ENCODE measurements at regions not wholly inside any gene's neighbourhood (a gene's known extent, or its start where the extent isn't known, plus 50 kb on each side); places are given as distances from the start of the nearest gene placed in this dataset.

GRCh38 chr2:228644199-228644598 is 462.7 kb upstream of the SPHKAP start:
- TF ChIP-seq CTCF (IDR thresholded peaks at IDR 0.05; ENCODE audit: low read depth, low read length, missing input control) (no peak), JUND (IDR thresholded peaks at IDR 0.05) (no peak), MAX (IDR thresholded peaks at IDR 0.05) (no peak), REST (IDR thresholded peaks at IDR 0.05) (no peak), TAF1 (conservative IDR thresholded peaks at IDR 0.05) (no peak), ATF3 (IDR thresholded peaks at IDR 0.05) (no peak), GABPA (IDR thresholded peaks at IDR 0.05 in 1 of 2, conservative IDR thresholded peaks at IDR 0.05 in 1 of 2) (no peak), SP1 (IDR thresholded peaks at IDR 0.05) (no peak)

All from liver (tissue), 3 donors.